PC-3 (cell line): ENCODE measurements at regions not wholly inside any gene's neighbourhood (a gene's known extent, or its start where the extent isn't known, plus 50 kb on each side); places are given as distances from the start of the nearest gene placed in this dataset.

Experiments used
- ATAC-seq: fragments of 200-7000 bp; cut with Tn5 transposase; 2 replicates; pipeline ENCODE4 v1.9.1; 2020; ENCODE audit warnings: mild to moderate bottlenecking, moderate library complexity
- BruUV-seq: library from RNA; stranded (reverse); fragments of 400-500 nt; replicated peaks from 2 replicates; lab custom pipeline; 2021; lab: Mats Ljungman, UMichigan
- CTCF ChIA-PET: fragments of 300-600 bp; sonication (Branson Sonifier 250); formaldehyde crosslinking; loops from one replicate; lab custom pipeline; 2022; ENCODE audit warnings: antibody characterized with exemption; lab: Charles Lee
- POLR2A ChIA-PET: fragments of 300-600 bp; sonication (Branson Sonifier 250); formaldehyde crosslinking; loops from one replicate; lab custom pipeline; 2022; ENCODE audit warnings: antibody characterized with exemption; ENCODE audit not compliant: unreplicated experiment; lab: Charles Lee
- DNase-seq: peaks from one replicate; pipeline ENCODE4 v3.0.0-alpha.2; 2015
- H2AFZ ChIP-seq: fragments of 300-600 bp; sonication (generic); 2 replicates; pipeline ENCODE4 v1.6.0; 2016; ENCODE audit warnings: antibody characterized with exemption, low read length
- H3F3A ChIP-seq: fragments of 300-600 bp; sonication (generic); one replicate; pipeline ENCODE4 v1.6.0; 2017; ENCODE audit warnings: antibody characterized with exemption, low read length, control low read depth, mild to moderate bottlenecking; ENCODE audit not compliant: unreplicated experiment
- H3K27ac ChIP-seq: fragments of 300-600 bp; sonication (generic); 2 replicates; pipeline ENCODE4 v1.5.1; 2016; ENCODE audit warnings: mild to moderate bottlenecking, low read length
- H3K27me3 ChIP-seq: fragments of 300-600 bp; sonication (generic); 2 replicates; pipeline ENCODE4 v1.6.1; 2016; ENCODE audit warnings: low read length, mixed read lengths
- H3K36me3 ChIP-seq: fragments of 300-600 bp; sonication (generic); 2 replicates; pipeline ENCODE4 v1.6.1; 2016; ENCODE audit warnings: low read depth, mixed run types, low read length, mixed read lengths
- H3K4me1 ChIP-seq: fragments of 300-600 bp; sonication (generic); 2 replicates; pipeline ENCODE4 v1.5.1; 2016; ENCODE audit warnings: low read length; ENCODE audit not compliant: insufficient read depth
- H3K4me2 ChIP-seq: fragments of 300-600 bp; sonication (generic); 2 replicates; pipeline ENCODE4 v1.6.0; 2016; ENCODE audit warnings: low read length
- H3K4me3 ChIP-seq: fragments of 300-600 bp; sonication (generic); 2 replicates; pipeline ENCODE4 v1.5.1; 2016; ENCODE audit warnings: mild to moderate bottlenecking, low read length, mixed read lengths
- H3K79me2 ChIP-seq: fragments of 300-600 bp; sonication (generic); 2 replicates; pipeline ENCODE4 v1.6.1; 2017; ENCODE audit warnings: low read length, mixed read lengths
- H3K9ac ChIP-seq: fragments of 300-600 bp; sonication (generic); 2 replicates; pipeline ENCODE4 v1.6.0; 2016; ENCODE audit warnings: mild to moderate bottlenecking, low read length
- H3K9me2 ChIP-seq: fragments of 300-600 bp; sonication (generic); replicated peaks from 2 replicates; pipeline ENCODE4 v1.6.1; 2016; ENCODE audit warnings: mixed run types, low read length, mixed read lengths
- H3K9me3 ChIP-seq: fragments of 300-600 bp; sonication (generic); 2 replicates; pipeline ENCODE4 v1.6.1; 2016; ENCODE audit warnings: low read length, mixed read lengths
- H4K20me1 ChIP-seq: fragments of 300-600 bp; sonication (generic); 2 replicates; pipeline ENCODE4 v1.6.1; 2016; ENCODE audit warnings: low read length, mixed read lengths
- EZH2 ChIP-seq: fragments of 300-600 bp; sonication (generic); IDR thresholded peaks from one replicate; pipeline ENCODE4 v1.6.1; 2017; ENCODE audit warnings: antibody characterized with exemption, mild to moderate bottlenecking, low read length; ENCODE audit not compliant: unreplicated experiment
- EZH2phosphoT487 ChIP-seq: fragments of 300-600 bp; sonication (generic); IDR thresholded peaks from 2 replicates; pipeline ENCODE4 v1.6.1; 2018; ENCODE audit warnings: mild to moderate bottlenecking, antibody characterized with exemption, low read length, borderline replicate concordance
- intact Hi-C: fragments of 100-400 bp; cut with micrococcal nuclease; formaldehyde crosslinking; loops from 2 replicates; pipeline ENCODE4 v1.9.0; 2023
- TF ChIP-seq, protein P1 (sequence below): fragments of 300-600 bp; sonication (generic); conservative IDR thresholded peaks from 2 replicates; pipeline ENCODE4 v1.5.1; 2017; ENCODE audit warnings: antibody characterized with exemption, low read depth, mild to moderate bottlenecking, low read length

DNA sequence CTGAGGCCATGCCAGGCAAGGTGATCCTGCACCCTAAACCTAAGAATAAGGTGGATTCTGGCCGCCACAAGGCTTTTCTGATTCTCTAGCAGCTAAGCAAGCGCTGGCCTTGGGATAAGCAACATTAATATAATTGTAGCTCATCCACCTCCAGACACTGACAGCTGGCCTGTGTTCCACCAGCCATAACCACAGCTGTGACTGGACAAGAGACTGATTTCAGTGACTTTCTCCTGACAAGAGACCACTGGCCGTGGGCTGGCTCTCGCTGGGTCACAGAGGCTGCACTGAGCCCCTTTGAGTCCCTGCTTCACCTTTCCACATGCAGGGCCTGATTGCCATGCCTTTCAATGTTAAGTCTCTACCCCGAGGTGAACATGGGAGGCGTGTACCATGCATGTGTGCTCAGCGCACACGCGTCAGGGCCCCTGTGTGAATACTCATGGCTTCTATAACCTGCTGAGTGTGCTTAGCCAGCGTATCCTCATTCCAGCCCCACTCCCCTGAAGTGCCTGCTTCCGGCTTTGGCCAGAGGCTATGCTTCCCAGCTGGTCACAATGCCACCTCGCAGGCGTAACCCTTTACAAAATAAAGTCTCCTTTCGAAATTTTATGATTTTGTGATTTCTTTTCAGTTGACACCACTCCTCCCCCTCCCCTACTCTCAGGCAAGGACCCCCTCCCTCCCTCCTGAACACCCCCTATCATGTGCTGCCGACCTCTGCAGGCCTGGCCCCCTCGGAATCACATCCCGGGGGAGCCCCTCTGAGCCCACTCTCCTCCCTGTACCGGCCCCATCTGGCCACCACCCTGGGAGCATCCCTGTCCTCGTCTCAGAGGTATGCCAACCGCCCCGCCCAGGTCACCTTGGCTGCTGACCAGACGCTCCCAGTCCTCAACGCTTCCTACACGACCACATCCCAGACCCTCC lies 128.1 kb downstream of the CTTN start:
- H2AFZ ChIP-seq: no peak overlapping the region
- TF ChIP-seq, protein P1, sequence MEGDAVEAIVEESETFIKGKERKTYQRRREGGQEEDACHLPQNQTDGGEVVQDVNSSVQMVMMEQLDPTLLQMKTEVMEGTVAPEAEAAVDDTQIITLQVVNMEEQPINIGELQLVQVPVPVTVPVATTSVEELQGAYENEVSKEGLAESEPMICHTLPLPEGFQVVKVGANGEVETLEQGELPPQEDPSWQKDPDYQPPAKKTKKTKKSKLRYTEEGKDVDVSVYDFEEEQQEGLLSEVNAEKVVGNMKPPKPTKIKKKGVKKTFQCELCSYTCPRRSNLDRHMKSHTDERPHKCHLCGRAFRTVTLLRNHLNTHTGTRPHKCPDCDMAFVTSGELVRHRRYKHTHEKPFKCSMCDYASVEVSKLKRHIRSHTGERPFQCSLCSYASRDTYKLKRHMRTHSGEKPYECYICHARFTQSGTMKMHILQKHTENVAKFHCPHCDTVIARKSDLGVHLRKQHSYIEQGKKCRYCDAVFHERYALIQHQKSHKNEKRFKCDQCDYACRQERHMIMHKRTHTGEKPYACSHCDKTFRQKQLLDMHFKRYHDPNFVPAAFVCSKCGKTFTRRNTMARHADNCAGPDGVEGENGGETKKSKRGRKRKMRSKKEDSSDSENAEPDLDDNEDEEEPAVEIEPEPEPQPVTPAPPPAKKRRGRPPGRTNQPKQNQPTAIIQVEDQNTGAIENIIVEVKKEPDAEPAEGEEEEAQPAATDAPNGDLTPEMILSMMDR: no peak
- TF ChIP-seq EZH2phosphoT487: no peak
- ChIA-PET CTCF (no interaction called here), POLR2A (no interaction called here)
- intact Hi-C loops: no loop called here
- no peaks in the 10 kb centered on the region for H3F3A ChIP-seq
- H4K20me1 ChIP-seq: no peaks in the 10 kb centered on the region
- no peak overlapping the region for H3K4me2 ChIP-seq
- no peaks in the 10 kb centered on the region for H3K79me2 ChIP-seq
- H3K9me3 ChIP-seq: no peaks in the 10 kb centered on the region
- H3K27me3 ChIP-seq: no peaks in the 10 kb centered on the region
- H3K36me3 ChIP-seq: no peaks in the 10 kb centered on the region
- no TSS peak for BruUV-seq
- no peak overlapping the region for H3K9ac ChIP-seq
- DNase-seq: no peak
- H3K4me3 ChIP-seq: no peak overlapping the region
- no peak overlapping the region for H3K27ac ChIP-seq
- H3K9me2 ChIP-seq: no peaks in the 10 kb centered on the region
- ATAC-seq: no peak
- no peaks in the 10 kb centered on the region for H3K4me1 ChIP-seq

DNA sequence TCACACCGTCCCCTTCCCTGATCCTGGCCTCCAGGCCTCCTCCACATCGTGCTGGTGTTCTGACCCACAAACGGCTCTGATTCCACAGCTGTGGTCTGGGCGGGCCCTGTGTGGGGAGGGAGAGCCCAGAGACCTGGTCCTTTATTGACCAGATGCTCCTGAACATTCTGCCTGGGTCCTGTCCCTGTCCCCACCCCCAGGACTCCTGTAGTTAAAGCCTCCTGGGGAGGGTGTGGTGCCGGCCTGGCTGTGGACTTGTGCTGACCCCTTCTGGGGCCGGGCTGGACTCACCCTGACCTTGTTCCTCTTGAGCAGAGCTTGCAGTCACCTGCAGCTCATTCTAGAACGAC lies 128.7 kb downstream of the CTTN start:
- no peak for TF ChIP-seq EZH2
- TF ChIP-seq, protein P1: no peak
- H3K27me3 ChIP-seq: no peaks in the 10 kb centered on the region
- no peaks in the 10 kb centered on the region for H3K9me3 ChIP-seq
- H2AFZ ChIP-seq: no peak overlapping the region
- no peaks in the 10 kb centered on the region for H3K4me1 ChIP-seq
- BruUV-seq: no TSS peak
- no peak overlapping the region for H3K4me2 ChIP-seq
- no peaks in the 10 kb centered on the region for H3K36me3 ChIP-seq
- H4K20me1 ChIP-seq: no peaks in the 10 kb centered on the region
- H3K27ac ChIP-seq: no peak overlapping the region
- intact Hi-C loops: no loop called here
- H3K9ac ChIP-seq: no peak overlapping the region
- H3K4me3 ChIP-seq: no peak overlapping the region
- ChIA-PET POLR2A (no interaction called here), CTCF (no interaction called here)
- no peaks in the 10 kb centered on the region for H3F3A ChIP-seq
- no peaks in the 10 kb centered on the region for H3K9me2 ChIP-seq
- ATAC-seq: no peak
- H3K79me2 ChIP-seq: no peaks in the 10 kb centered on the region
- DNase-seq: no peak

DNA sequence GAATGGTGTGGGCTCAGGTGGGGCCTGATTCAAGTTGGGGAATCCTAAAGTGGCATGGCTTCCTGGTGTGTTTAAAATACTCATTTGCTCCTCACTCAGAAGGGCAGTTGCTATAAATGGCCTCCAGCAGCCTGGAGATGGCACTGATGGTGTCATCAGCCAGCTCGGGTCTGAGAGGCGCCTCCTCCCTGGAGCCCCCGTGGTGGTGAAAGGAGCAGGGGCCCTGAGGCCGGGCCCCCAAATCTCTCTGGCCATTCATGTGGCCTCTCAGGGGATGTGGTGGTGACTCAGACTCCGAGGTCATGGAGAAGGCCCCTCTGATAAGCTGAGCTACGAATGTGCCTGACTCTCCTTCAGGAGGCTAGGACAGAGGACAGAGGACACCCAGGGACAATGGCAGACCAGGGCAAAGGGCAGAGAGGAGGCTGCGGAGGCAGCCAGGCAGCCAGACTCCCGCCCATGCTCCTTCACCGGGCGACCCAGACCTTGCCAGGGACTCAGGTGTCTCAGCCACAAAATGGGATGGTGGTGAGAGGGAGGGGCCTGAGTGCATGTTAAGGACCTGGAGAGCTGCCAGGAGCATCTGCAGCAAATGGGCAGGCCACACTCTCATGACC lies 129.2 kb downstream of the CTTN start:
- no peaks in the 10 kb centered on the region for H3K4me1 ChIP-seq
- no peaks in the 10 kb centered on the region for H3K9me2 ChIP-seq
- BruUV-seq: no TSS peak
- H4K20me1 ChIP-seq: no peaks in the 10 kb centered on the region
- POLR2A ChIA-PET: no interaction called here
- H3K27ac ChIP-seq: no peak overlapping the region
- no peak overlapping the region for H2AFZ ChIP-seq
- H3K27me3 ChIP-seq: no peaks in the 10 kb centered on the region
- intact Hi-C loops: no loop called here
- H3K9ac ChIP-seq: no peak overlapping the region
- no peaks in the 10 kb centered on the region for H3K79me2 ChIP-seq
- CTCF ChIA-PET: no interaction called here
- ATAC-seq (no peak), DNase-seq (no peak)
- no peaks in the 10 kb centered on the region for H3K9me3 ChIP-seq
- no peaks in the 10 kb centered on the region for H3F3A ChIP-seq
- no peaks in the 10 kb centered on the region for H3K36me3 ChIP-seq
- no peak overlapping the region for H3K4me2 ChIP-seq
- TF ChIP-seq EZH2 (no peak), EZH2phosphoT487 (no peak)
- TF ChIP-seq, protein P1: no peak
- no peak overlapping the region for H3K4me3 ChIP-seq
